ENCODE measurements at regions not wholly inside any gene's neighbourhood (a gene's known extent, or its start where the extent isn't known, plus 50 kb on each side); places are given as distances from the start of the nearest gene placed in this dataset.

- no peaks in the 10 kb centered on the region for H3K4me1 ChIP-seq (ENCODE audit: control insufficient read depth in 1 of 2, insufficient read depth in 2 of 2, low read depth in 1 of 2, low read length in 1 of 2)
- H3K79me2 ChIP-seq (ENCODE audit: insufficient read depth): no peaks in the 10 kb centered on the region
- H3K27ac ChIP-seq (ENCODE audit: low read depth in 2 of 2, low read length in 1 of 2): no peak overlapping the region
- H3K27me3 ChIP-seq (ENCODE audit: insufficient read depth): no peaks in the 10 kb centered on the region
- H3K9ac ChIP-seq: no peak overlapping the region
- ChIA-PET CTCF (interaction anchor here (1.1 kb wide), 1 partner anchor 884 kb away, joined by 3 read pairs; no protein-coding TSS in a partner anchor), POLR2A (no interaction called here)
- DNase-seq: no peak
- no peaks in the 10 kb centered on the region for H3K9me3 ChIP-seq
- no peaks in the 10 kb centered on the region for H4K20me1 ChIP-seq (ENCODE audit: insufficient read depth)
- 45% methylated on average over 1 of the region's 1 CpG for WGBS (ENCODE audit: low lambda C conversion rate)
- no peak overlapping the region for H3K4me3 ChIP-seq (ENCODE audit: low read depth in 2 of 2, low read length in 1 of 2)
- no peaks in the 10 kb centered on the region for H3F3A ChIP-seq (replicated peaks; ENCODE audit: insufficient read depth)
- no peak for TF ChIP-seq USF1 (IDR thresholded peaks at IDR 0.05; ENCODE audit: borderline replicate concordance, low read depth)
- no peak for TF ChIP-seq RFX5 (IDR thresholded peaks at IDR 0.05; ENCODE audit: low read length)
- no peak for TF ChIP-seq CHD2 (IDR thresholded peaks at IDR 0.05; ENCODE audit: low read length, partially characterized antibody)
- no peak for TF ChIP-seq JUND (IDR thresholded peaks at IDR 0.05)
- no peak for TF ChIP-seq MEF2A (IDR thresholded peaks at IDR 0.05; ENCODE audit: borderline replicate concordance, low read depth)
- no peak for TF ChIP-seq REST (IDR thresholded peaks at IDR 0.05; ENCODE audit: low read depth, low read length)
- TF ChIP-seq PBX3 (IDR thresholded peaks at IDR 0.05): no peak
- no peak for TF ChIP-seq NFIC (IDR thresholded peaks at IDR 0.05; ENCODE audit: borderline replicate concordance)
- no peak for TF ChIP-seq MAX (IDR thresholded peaks at IDR 0.05; ENCODE audit: low read depth)
- TF ChIP-seq CTCF (IDR thresholded peaks at IDR 0.05): no peak
- no peak for TF ChIP-seq POLR2AphosphoS5 (IDR thresholded peaks at IDR 0.05; ENCODE audit: low read depth, low read length)
- TF ChIP-seq ELF1 (IDR thresholded peaks at IDR 0.05): no peak
- TF ChIP-seq YY1 (IDR thresholded peaks at IDR 0.05; ENCODE audit: low read depth): no peak
- no peak for TF ChIP-seq FOSL2 (IDR thresholded peaks at IDR 0.05; ENCODE audit: borderline replicate concordance, low read depth)
- no peak for TF ChIP-seq IRF3 (IDR thresholded peaks at IDR 0.05; ENCODE audit: low read depth, low read length)
- no peak for TF ChIP-seq RXRA (IDR thresholded peaks at IDR 0.05; ENCODE audit: borderline replicate concordance, low read depth)
- no peak for TF ChIP-seq RAD21 (IDR thresholded peaks at IDR 0.05; ENCODE audit: low read length)
- TF ChIP-seq GATA2 (CRISPR knock-in tag; IDR thresholded peaks at IDR 0.05): no peak
- TF ChIP-seq EP300 (IDR thresholded peaks at IDR 0.05; ENCODE audit: borderline replicate concordance in 1 of 2, low read depth in 1 of 2, low read length in 1 of 2): no peak
- no peaks in the 10 kb centered on the region for H3K9me2 ChIP-seq
- H2AFZ ChIP-seq (ENCODE audit: low read depth): no peak overlapping the region
- no peak overlapping the region for H3K4me2 ChIP-seq
- no peaks in the 10 kb centered on the region for H3K36me3 ChIP-seq (replicated peaks in 1 of 2; ENCODE audit: control insufficient read depth in 1 of 2, insufficient read depth in 2 of 2, low read length in 1 of 2)
These were observed 463.2 kb upstream of the KIF2A start for GRCh38 chr5:61842840-61843239.
